Stomach (tissue), 8 donors: ENCODE measurements at regions not wholly inside any gene's neighbourhood (a gene's known extent, or its start where the extent isn't known, plus 50 kb on each side); places are given as distances from the start of the nearest gene placed in this dataset.

Experiments used
- DNase-seq, 2 donors: peaks; one replicate each; pipeline versions ENCODE4 v3.0.0 to v3.0.0-alpha.2; 2013 to 2019
- H3K27ac ChIP-seq, 5 donors: fragments of 200-600 bp in 4 of 5; sonication (generic) in 4 of 5; one replicate each; pipeline ENCODE4 v1.5.1; 2013 to 2019; ENCODE audit warnings: mild to moderate bottlenecking in 1 of 5, moderate library complexity in 1 of 5
- H3K27me3 ChIP-seq, 3 donors: fragments of 200-600 bp; sonication (generic); one replicate each; pipeline ENCODE4 v1.5.1; 2017 to 2019; ENCODE audit warnings: mixed run types in 1 of 3
- H3K36me3 ChIP-seq, 4 donors: fragments of 200-600 bp; sonication (generic); 1 replicate in 3 of 4; 2 replicates in 1 of 4; pipeline ENCODE4 v1.5.1; 2016 to 2019
- H3K4me1 ChIP-seq, 4 donors: fragments of 200-600 bp; sonication (generic); one replicate each; pipeline ENCODE4 v1.5.1; 2016 to 2019
- H3K4me3 ChIP-seq, 4 donors: fragments of 200-600 bp; sonication (generic) in 3 of 4; one replicate each; pipeline ENCODE4 v1.5.1; 2016 to 2019; ENCODE audit warnings: mild to moderate bottlenecking in 1 of 4
- H3K9me3 ChIP-seq, 4 donors: fragments of 200-600 bp; sonication (generic); one replicate each; pipeline ENCODE4 v1.5.1; 2016 to 2019
- CTCF ChIP-seq, 7 experiments: fragments of 450-650 bp in 4 of 7; fragments of 200-600 bp in 3 of 7; sonication (generic) in 3 of 7; IDR thresholded peaks; one replicate each; pipeline ENCODE4 v1.5.1; 2016 to 2019; ENCODE audit warnings: antibody characterized with exemption in 7 of 7, control low read depth in 2 of 7, mild to moderate bottlenecking in 1 of 7
- EP300 ChIP-seq: sonication (generic); formaldehyde crosslinking; IDR thresholded peaks from one replicate; pipeline ENCODE4 v1.6.1; 2017; ENCODE audit warnings: antibody characterized with exemption
- POLR2A ChIP-seq, 4 donors: fragments of 450-650 bp; IDR thresholded peaks; one replicate each; pipeline ENCODE4 v1.6.1; 2016; ENCODE audit warnings: antibody characterized with exemption in 4 of 4, control low read depth in 2 of 4, mild to moderate bottlenecking in 1 of 4, moderate library complexity in 1 of 4
- POLR2AphosphoS5 ChIP-seq, 3 donors: sonication (generic); formaldehyde crosslinking; IDR thresholded peaks; one replicate each; pipeline ENCODE4 v1.6.1; 2016; ENCODE audit warnings: antibody characterized with exemption in 3 of 3
- WGBS, 5 donors: extraction: QIAGEN DNeasy Blood & Tissue Kit in 3 of 5; methylation state at CpG; one replicate each; pipeline versions ENCODE4 v1.1.5 to v1.1.7; 2013 to 2018; 5-methylcytosine and 5-hydroxymethylcytosine counted together
- intact Hi-C: fragments of 100-400 bp; cut with DNase I; formaldehyde crosslinking; loops from one replicate; pipeline ENCODE4 v1.15.1; 2023; ENCODE audit warnings: low total_unique reads
- donor health status: healthy with polysubstance abuse.
- donor health status: Bipolar disorder and iron deficiency.
- donor health status: healthy.

- peaks cover 0 to 16% (median 11%) of the 10 kb centered on the region in 4 donors for H3K9me3 ChIP-seq
- TF ChIP-seq EP300 (no peak), CTCF (IDR thresholded peaks at IDR 0.05) (no peak), POLR2A (IDR thresholded peaks at IDR 0.05) (no peak)
- peak in 1 of 2 donors; percentile 46 for DNase-seq
- H3K27me3 ChIP-seq = no peaks in the 10 kb centered on the region
- H3K27ac ChIP-seq = no peak overlapping the region
- H3K4me3 ChIP-seq = no peak overlapping the region
- 29 to 49% (median 48%) methylated on average over 3 of the region's 3 CpGs for WGBS, 5 donors
- intact Hi-C loops = no loop called here
- no peaks in the 10 kb centered on the region for H3K36me3 ChIP-seq
- H3K4me1 ChIP-seq = no peaks in the 10 kb centered on the region
These were observed 748.5 kb upstream of the KLHL1 start for GRCh38 chr13:70856711-70857110.

- intact Hi-C loops = no loop called here
- H3K4me3 ChIP-seq = no peak overlapping the region
- no peak for DNase-seq
- H3K36me3 ChIP-seq = no peaks in the 10 kb centered on the region
- no peak overlapping the region for H3K27ac ChIP-seq
- TF ChIP-seq CTCF (IDR thresholded peaks at IDR 0.05) (no peak), POLR2AphosphoS5 (IDR thresholded peaks at IDR 0.05) (no peak), EP300 (no peak), POLR2A (IDR thresholded peaks at IDR 0.05) (no peak)
- peaks cover 0 to 12% (median 10%) of the 10 kb centered on the region in 4 donors for H3K9me3 ChIP-seq
- H3K27me3 ChIP-seq = no peaks in the 10 kb centered on the region
- WGBS, 5 donors = 79 to 97% (median 92%) methylated on average over 2 of the region's 2 CpGs
- no peaks in the 10 kb centered on the region for H3K4me1 ChIP-seq
These were observed 747.8 kb upstream of the KLHL1 start for GRCh38 chr13:70856025-70856424.

DNA sequence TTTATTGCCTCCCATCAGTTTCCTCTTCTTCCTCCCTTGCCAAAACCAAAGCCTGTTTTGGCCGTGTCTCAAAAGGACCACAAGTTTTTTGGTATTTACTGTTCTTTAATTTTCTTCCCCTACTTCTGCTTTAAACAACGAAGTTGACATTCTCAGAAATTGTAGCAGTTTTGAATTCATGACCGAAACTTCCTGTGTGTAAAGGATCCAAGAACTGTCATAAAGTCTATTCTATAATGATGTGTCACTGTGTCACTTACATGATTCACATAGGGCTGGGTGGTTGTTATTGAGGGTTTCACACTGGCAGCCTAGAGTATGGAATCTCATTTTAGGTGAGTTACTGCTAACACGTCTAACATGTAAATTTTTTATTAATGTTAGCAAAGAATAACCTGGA is 741.0 kb upstream of the KLHL1 start:
- H3K4me1 ChIP-seq = no peaks in the 10 kb centered on the region
- H3K27ac ChIP-seq = no peak overlapping the region
- TF ChIP-seq POLR2AphosphoS5 (IDR thresholded peaks at IDR 0.05) (no peak), CTCF (IDR thresholded peaks at IDR 0.05) (no peak), POLR2A (IDR thresholded peaks at IDR 0.05) (no peak), EP300 (no peak)
- H3K4me3 ChIP-seq = no peak overlapping the region
- 45 to 67% (median 57%) methylated on average over 4 of the region's 4 CpGs for WGBS, 5 donors
- H3K9me3 ChIP-seq = no peaks in the 10 kb centered on the region
- intact Hi-C loops = no loop called here
- no peak for DNase-seq
- H3K27me3 ChIP-seq = no peaks in the 10 kb centered on the region
- H3K36me3 ChIP-seq = no peaks in the 10 kb centered on the region

DNA sequence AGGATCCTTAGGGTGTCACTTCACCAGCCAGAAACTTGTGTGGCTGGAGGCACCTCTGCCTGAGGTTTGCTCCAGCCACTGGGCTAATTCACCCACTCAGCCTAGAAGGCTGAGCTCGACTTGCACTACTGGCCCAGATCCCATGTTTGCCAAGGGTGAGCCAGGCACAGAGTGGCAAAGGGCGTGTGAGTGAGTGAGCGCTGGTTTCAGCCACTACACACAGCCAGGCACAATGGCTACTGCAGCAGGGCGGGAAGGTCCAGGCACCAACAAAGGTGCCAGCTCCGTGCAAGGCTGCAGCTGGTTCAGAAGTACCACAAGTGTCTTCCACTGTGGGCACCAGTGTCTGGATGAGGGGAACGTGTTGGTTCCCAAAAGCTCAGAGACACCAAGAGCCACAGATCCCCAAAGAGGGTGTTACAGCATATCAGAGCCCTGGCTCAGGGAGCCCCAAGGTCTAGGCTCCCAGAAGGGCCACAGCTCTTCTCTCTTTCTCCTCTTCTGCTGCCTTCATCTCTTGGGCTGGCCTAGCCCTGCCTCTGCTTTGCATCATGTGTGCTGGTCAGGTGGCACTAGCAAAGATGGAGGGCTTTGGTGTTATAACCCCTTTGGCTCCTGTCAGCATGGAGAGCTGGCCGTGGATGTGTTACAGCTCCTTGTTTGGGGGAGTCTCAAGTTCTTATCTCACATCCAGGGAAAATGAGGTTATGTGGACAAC is 736.3 kb upstream of the KLHL1 start:
- no peak overlapping the region for H3K4me3 ChIP-seq
- peaks cover 0 to 7% (median 0%) of the 10 kb centered on the region in 4 donors for H3K9me3 ChIP-seq
- H3K36me3 ChIP-seq = no peaks in the 10 kb centered on the region
- TF ChIP-seq CTCF (IDR thresholded peaks at IDR 0.05) (no peak), POLR2AphosphoS5 (IDR thresholded peaks at IDR 0.05) (no peak), EP300 (no peak), POLR2A (IDR thresholded peaks at IDR 0.05) (no peak)
- peak in 1 of 2 donors; percentile 48 for DNase-seq
- no peak overlapping the region for H3K27ac ChIP-seq
- H3K27me3 ChIP-seq = no peaks in the 10 kb centered on the region
- 53 to 71% (median 61%) methylated on average over 6 to 7 of the region's 7 CpGs for WGBS, 5 donors
- no peaks in the 10 kb centered on the region for H3K4me1 ChIP-seq
- intact Hi-C loops = no loop called here
